ENCODE measurements at regions not wholly inside any gene's neighbourhood (a gene's known extent, or its start where the extent isn't known, plus 50 kb on each side); places are given as distances from the start of the nearest gene placed in this dataset.

- DNase-seq = no peak
Observed at GRCh38 chr6:109295109-109295773, 87.0 kb downstream of the CD164 start.

- DNase-seq = no peak
Observed at GRCh38 chr6:109292983-109293586, 89.2 kb downstream of the CD164 start.

- DNase-seq = no peak
Observed at GRCh38 chr6:109292420-109292819, 89.8 kb downstream of the CD164 start.

GRCh38 chr6:109291902-109292301, 90.4 kb downstream of the CD164 start:
- no peak for DNase-seq

- no peak for DNase-seq
Observed at GRCh38 chr6:109290143-109290931, 91.9 kb downstream of the CD164 start.

- no peak for DNase-seq
Observed at GRCh38 chr6:109285366-109285765, 96.9 kb downstream of the CD164 start.

- no peak for DNase-seq
Observed at GRCh38 chr6:109284675-109285074, 97.6 kb downstream of the CD164 start.

- DNase-seq = no peak
Observed at GRCh38 chr6:109282756-109283155, 99.5 kb downstream of the CD164 start.

- DNase-seq = no peak
Observed at GRCh38 chr6:109279628-109280027, 102.6 kb downstream of the CD164 start.

GRCh38 chr6:109271622-109272021, 110.6 kb downstream of the CD164 start:
- no peak for DNase-seq

GRCh38 chr6:109269953-109270517, 112.2 kb downstream of the CD164 start:
- DNase-seq = no peak

GRCh38 chr6:109269057-109269456, 113.2 kb downstream of the CD164 start:
- no peak for DNase-seq

- DNase-seq = no peak
Observed at GRCh38 chr6:109265530-109265929, 116.7 kb downstream of the CD164 start.

- no peak for DNase-seq
Observed at GRCh38 chr6:109263873-109264700, 118.2 kb downstream of the CD164 start.

GRCh38 chr6:109262261-109262660, 120.0 kb downstream of the CD164 start:
- no peak for DNase-seq

- no peak for DNase-seq
Observed at GRCh38 chr6:109261811-109262210, 120.5 kb downstream of the CD164 start.

- DNase-seq = no peak
Observed at GRCh38 chr6:109260701-109261100, 121.6 kb downstream of the CD164 start.

GRCh38 chr6:109260126-109260525, 122.1 kb downstream of the CD164 start:
- DNase-seq = no peak

GRCh38 chr6:109258129-109258528, 124.1 kb downstream of the CD164 start:
- DNase-seq = no peak

GRCh38 chr6:109257494-109257893, 124.8 kb downstream of the CD164 start:
- DNase-seq = no peak

GRCh38 chr6:109255946-109256640, 126.2 kb downstream of the CD164 start:
- no peak for DNase-seq

- no peak for DNase-seq
Observed at GRCh38 chr6:109255087-109255486, 127.2 kb downstream of the CD164 start.

Measured in activated T-cell treated with anti-CD3 and anti-CD28 coated beads for 4 hours (primary cell).